Thyroid gland (tissue), 4 donors: ENCODE measurements at regions not wholly inside any gene's neighbourhood (a gene's known extent, or its start where the extent isn't known, plus 50 kb on each side); places are given as distances from the start of the nearest gene placed in this dataset.

ENCODE experiments used
- DNase-seq, 2 donors: peaks; one replicate each; pipeline ENCODE4 v3.0.0-alpha.2; 2019
- H3K27ac ChIP-seq, 3 donors: fragments of 200-600 bp; sonication (generic); 1 replicate in 2 of 3; 2 replicates in 1 of 3; pipeline ENCODE4 v1.5.1; 2016 to 2019; ENCODE audit warnings: mild to moderate bottlenecking in 1 of 3, moderate library complexity in 1 of 3
- H3K27me3 ChIP-seq: fragments of 200-600 bp; sonication (generic); one replicate; pipeline ENCODE4 v1.5.1; 2019
- H3K36me3 ChIP-seq, 2 donors: fragments of 200-600 bp; sonication (generic); one replicate each; pipeline ENCODE4 v1.5.1; 2016 to 2019
- H3K4me1 ChIP-seq, 2 donors: fragments of 200-600 bp; sonication (generic); one replicate each; pipeline ENCODE4 v1.5.1; 2017 to 2019
- H3K4me3 ChIP-seq, 3 donors: fragments of 200-600 bp; sonication (generic); replicated peaks in 1 of 3; 1 replicate in 2 of 3; 2 replicates in 1 of 3; pipeline ENCODE4 v1.5.1; 2016; ENCODE audit warnings: mild to moderate bottlenecking in 1 of 3
- H3K9me3 ChIP-seq: fragments of 200-600 bp; sonication (generic); one replicate; pipeline ENCODE4 v1.5.1; 2017
- CTCF ChIP-seq, 6 experiments: fragments of 200-600 bp in 3 of 6; fragments of 450-650 bp in 3 of 6; sonication (generic) in 3 of 6; IDR thresholded peaks; one replicate each; pipeline ENCODE4 v1.5.1; 2016 to 2019; ENCODE audit warnings: antibody characterized with exemption in 6 of 6, mild to moderate bottlenecking in 2 of 6, inconsistent platforms in 1 of 6, moderate library complexity in 1 of 6
- POLR2A ChIP-seq, 2 donors: fragments of 450-650 bp; IDR thresholded peaks; one replicate each; pipeline ENCODE4 v1.6.1; 2017; ENCODE audit warnings: antibody characterized with exemption in 2 of 2, mild to moderate bottlenecking in 2 of 2, moderate library complexity in 1 of 2
- WGBS, 2 donors: methylation state at CpG; one replicate each; pipeline ENCODE4 v1.1.5; 2017; 5-methylcytosine and 5-hydroxymethylcytosine counted together
- intact Hi-C: fragments of 100-400 bp; cut with DNase I; formaldehyde crosslinking; loops from one replicate; pipeline ENCODE4 v1.15.1; 2023

DNA sequence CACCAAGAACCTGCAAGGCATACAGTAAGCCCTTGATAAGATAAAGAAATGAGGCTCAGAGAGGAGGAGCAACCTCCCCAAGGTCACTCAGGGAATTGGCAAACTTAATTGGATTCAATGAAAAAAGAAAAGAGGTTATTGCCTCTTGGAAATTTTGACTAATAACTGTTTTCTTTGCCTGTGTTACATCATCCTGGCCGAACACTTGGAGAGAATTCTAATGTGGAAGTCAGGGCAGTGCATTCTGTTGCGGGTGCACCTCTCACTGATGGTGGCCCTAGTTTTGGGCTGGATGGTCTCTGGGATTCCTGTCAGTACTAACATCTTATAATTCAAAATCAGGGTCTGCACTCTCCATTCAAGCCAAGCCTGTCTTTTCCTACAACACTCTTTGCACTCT, 186.2 kb upstream of the BCOR start:
- Histone ChIP-seq H3K9me3 (no peaks in the 10 kb centered on the region), H3K27me3 (no peaks in the 10 kb centered on the region), H3K36me3 (no peaks in the 10 kb centered on the region), H3K4me1 (no peaks in the 10 kb centered on the region), H3K4me3 (no peak overlapping the region), H3K27ac (no peak overlapping the region)
- intact Hi-C loops = no loop called here
- DNase-seq = no peak
- no peak for TF ChIP-seq POLR2A (IDR thresholded peaks at IDR 0.05)
- no peak for TF ChIP-seq CTCF (IDR thresholded peaks at IDR 0.05)
- 67 to 95% methylated on average over 2 of the region's 2 CpGs for WGBS, 2 donors

- no peaks in the 10 kb centered on the region for H3K9me3 ChIP-seq
- TF ChIP-seq CTCF (IDR thresholded peaks at IDR 0.05) (no peak), POLR2A (IDR thresholded peaks at IDR 0.05) (no peak)
- H3K4me1 ChIP-seq = no peaks in the 10 kb centered on the region
- DNase-seq = no peak
- no peak overlapping the region for H3K4me3 ChIP-seq
- H3K27ac ChIP-seq = no peak overlapping the region
- intact Hi-C loops = no loop called here
- WGBS, 2 donors = 65 to 70% methylated on average over 9 to 10 of the region's 10 CpGs
- H3K27me3 ChIP-seq = no peaks in the 10 kb centered on the region
- H3K36me3 ChIP-seq = no peaks in the 10 kb centered on the region
These were observed 185.3 kb upstream of the BCOR start for GRCh38 chrX:40282946-40283660.

- Histone ChIP-seq H3K4me3 (no peak overlapping the region), H3K27ac (no peak overlapping the region), H3K27me3 (no peaks in the 10 kb centered on the region), H3K36me3 (no peaks in the 10 kb centered on the region), H3K9me3 (no peaks in the 10 kb centered on the region), H3K4me1 (no peaks in the 10 kb centered on the region)
- DNase-seq = no peak
- intact Hi-C loops = no loop called here
- TF ChIP-seq CTCF (IDR thresholded peaks at IDR 0.05) (no peak), POLR2A (IDR thresholded peaks at IDR 0.05) (no peak)
- WGBS, 2 donors = 86 to 87% methylated on average over 4 of the region's 4 CpGs
These were observed 184.6 kb upstream of the BCOR start for GRCh38 chrX:40282348-40282747.

DNA sequence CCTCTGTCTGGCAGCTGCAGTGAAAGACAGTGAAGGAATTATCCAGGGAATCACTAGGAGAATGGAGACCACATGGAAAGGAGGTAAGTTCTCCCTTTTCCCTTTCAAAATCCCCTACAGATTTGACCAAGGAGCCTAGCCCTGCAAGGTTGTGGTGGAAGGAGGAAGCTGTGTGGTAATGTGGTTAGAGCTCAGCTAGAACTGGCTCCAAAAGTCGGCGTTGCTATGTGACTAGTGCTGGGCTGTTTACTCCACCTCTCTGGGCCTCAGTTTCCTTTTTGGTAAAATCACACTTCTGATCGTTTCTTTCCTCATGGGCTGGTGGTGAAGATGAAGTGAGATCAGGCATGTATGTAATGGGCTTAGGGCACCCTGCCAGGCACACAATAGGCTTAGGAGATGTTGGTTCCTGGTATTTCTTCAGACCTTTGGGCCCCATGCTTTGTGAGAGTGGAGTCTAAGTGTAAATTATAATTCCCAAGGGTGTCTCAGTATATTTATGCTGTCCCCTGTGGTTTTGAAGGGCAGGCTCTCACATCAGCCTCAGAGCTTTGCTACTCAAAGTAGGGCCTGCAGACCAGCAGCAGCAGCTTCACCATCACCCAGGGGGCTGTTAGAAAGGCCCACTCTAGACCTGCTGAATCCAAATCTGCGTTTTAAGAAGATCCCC, 183.7 kb upstream of the BCOR start:
- TF ChIP-seq CTCF (IDR thresholded peaks at IDR 0.05) (no peak), POLR2A (IDR thresholded peaks at IDR 0.05) (no peak)
- 81 to 87% methylated on average over 3 to 4 of the region's 4 CpGs for WGBS, 2 donors
- DNase-seq = no peak
- Histone ChIP-seq H3K4me3 (no peak overlapping the region), H3K27ac (no peak overlapping the region), H3K9me3 (no peaks in the 10 kb centered on the region), H3K4me1 (no peaks in the 10 kb centered on the region), H3K27me3 (no peaks in the 10 kb centered on the region), H3K36me3 (no peaks in the 10 kb centered on the region)
- intact Hi-C loops = no loop called here

DNA sequence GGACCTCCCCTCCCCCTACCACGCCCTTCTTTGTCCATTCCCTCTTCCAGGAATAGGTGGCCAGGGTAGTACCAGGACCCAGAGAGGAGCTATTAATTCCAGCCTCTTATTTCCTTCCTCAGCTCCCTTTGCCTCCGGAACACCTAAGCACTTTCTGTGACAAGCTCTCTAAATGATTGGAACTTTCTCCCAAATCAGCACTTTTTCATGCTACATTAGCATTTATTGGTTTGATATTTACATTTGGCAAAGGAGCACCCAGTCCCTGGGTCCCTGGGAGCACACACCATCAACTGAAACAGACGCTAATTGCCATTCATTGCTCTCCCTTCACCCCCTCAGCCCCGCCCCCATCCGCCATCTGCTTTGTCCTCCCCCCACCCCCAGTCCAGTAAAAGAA, 182.0 kb upstream of the BCOR start:
- TF ChIP-seq CTCF (IDR thresholded peaks at IDR 0.05) (no peak), POLR2A (IDR thresholded peaks at IDR 0.05) (no peak)
- H3K4me3 ChIP-seq = no peak overlapping the region
- WGBS, 2 donors = 87 to 90% methylated on average over 4 to 5 of the region's 5 CpGs
- no peaks in the 10 kb centered on the region for H3K36me3 ChIP-seq
- no peaks in the 10 kb centered on the region for H3K27me3 ChIP-seq
- no peak overlapping the region for H3K27ac ChIP-seq
- intact Hi-C loops = no loop called here
- H3K4me1 ChIP-seq = no peaks in the 10 kb centered on the region
- DNase-seq = no peak
- H3K9me3 ChIP-seq = no peaks in the 10 kb centered on the region
